Activated CD4-positive, alpha-beta T cell treated with anti-CD3 and anti-CD28 coated beads for 36 hours (primary cell): ENCODE measurements at regions not wholly inside any gene's neighbourhood (a gene's known extent, or its start where the extent isn't known, plus 50 kb on each side); places are given as distances from the start of the nearest gene placed in this dataset.

Source experiments
- ATAC-seq: fragments of 200-7000 bp; cut with Tn5 transposase; one replicate; pipeline ENCODE4 v1.10.0; 2021; ENCODE audit warnings: mild to moderate bottlenecking, moderate library complexity
- CTCF ChIA-PET: fragments of 350-600 bp; sonication (Branson Sonifier 250); formaldehyde crosslinking; loops from one replicate; lab custom pipeline; 2021; ENCODE audit warnings: antibody characterized with exemption; lab: Charles Lee
- POLR2A ChIA-PET: fragments of 350-600 bp; sonication (Branson Sonifier 250); formaldehyde crosslinking; loops from one replicate; lab custom pipeline; 2021; ENCODE audit warnings: antibody characterized with exemption, inconsistent platforms; lab: Charles Lee
- DNase-seq: peaks from one replicate; pipeline ENCODE4 v3.0.0-alpha.2; 2020
- H3K27ac Mint-ChIP-seq: one replicate; pipeline ENCODE4 v1.8.0; 2021; ENCODE audit warnings: mixed read lengths
- H3K27me3 Mint-ChIP-seq: one replicate; pipeline ENCODE4 v1.8.0; 2021; ENCODE audit warnings: mixed read lengths
- H3K36me3 Mint-ChIP-seq: one replicate; pipeline ENCODE4 v1.8.0; 2021; ENCODE audit warnings: low read depth, mixed read lengths
- H3K4me1 Mint-ChIP-seq: one replicate; pipeline ENCODE4 v1.8.0; 2021; ENCODE audit warnings: mixed read lengths
- H3K4me3 Mint-ChIP-seq: one replicate; pipeline ENCODE4 v1.8.0; 2021; ENCODE audit warnings: mild to moderate bottlenecking, moderate library complexity, mixed read lengths
- H3K9me3 Mint-ChIP-seq: one replicate; pipeline ENCODE4 v1.8.0; 2021; ENCODE audit warnings: low read depth, mixed read lengths
- intact Hi-C, 2 experiments: fragments of 100-400 bp; cut with DNase I in 1 of 2; cut with micrococcal nuclease in 1 of 2; formaldehyde crosslinking; loops; one replicate each; pipeline versions ENCODE4 v1.14.2 to v1.15.1; 2022 to 2024; cut with DNase I, micrococcal nuclease

GRCh38 chr5:26470439-26470838, 567.9 kb downstream of the CDH9 start:
- CTCF ChIA-PET: no interaction called here
- no peak for ATAC-seq

GRCh38 chr5:26439121-26439520, 599.3 kb downstream of the CDH9 start:
- no peak for ATAC-seq
- Mint-ChIP-seq H3K4me1 (no peaks in the 10 kb centered on the region), H3K27ac (no peak overlapping the region), H3K9me3 (peaks cover 13% of the 10 kb centered on the region), H3K36me3 (no peaks in the 10 kb centered on the region), H3K4me3 (no peak overlapping the region), H3K27me3 (no peaks in the 10 kb centered on the region)
- POLR2A ChIA-PET: no interaction called here
- DNase-seq: no peak
- CTCF ChIA-PET: no interaction called here
- intact Hi-C loops: no loop called here

More at GRCh38 chr5:26470439-26470838, 567.9 kb downstream of the CDH9 start:
- no peak overlapping the region for H3K27ac Mint-ChIP-seq
- no peak for DNase-seq
- H3K4me1 Mint-ChIP-seq: no peaks in the 10 kb centered on the region
- no peak overlapping the region for H3K4me3 Mint-ChIP-seq
- H3K27me3 Mint-ChIP-seq: no peaks in the 10 kb centered on the region
- intact Hi-C loops: no loop called here
- no peaks in the 10 kb centered on the region for H3K36me3 Mint-ChIP-seq
- H3K9me3 Mint-ChIP-seq: peaks cover 14% of the 10 kb centered on the region
- POLR2A ChIA-PET: interaction anchor here (0.5 kb wide), 1 partner anchor 32 kb away, joined by 4 read pairs; no protein-coding TSS in a partner anchor

GRCh38 chr5:26434688-26435087, 603.7 kb downstream of the CDH9 start:
- POLR2A ChIA-PET: no interaction called here
- no peak overlapping the region for H3K4me3 Mint-ChIP-seq
- CTCF ChIA-PET: no interaction called here
- no peaks in the 10 kb centered on the region for H3K36me3 Mint-ChIP-seq
- H3K9me3 Mint-ChIP-seq: peaks cover 20% of the 10 kb centered on the region
- no peaks in the 10 kb centered on the region for H3K4me1 Mint-ChIP-seq
- H3K27ac Mint-ChIP-seq: no peak overlapping the region
- no peaks in the 10 kb centered on the region for H3K27me3 Mint-ChIP-seq
- ATAC-seq: no peak
- DNase-seq: no peak
- intact Hi-C loops: no loop called here

- intact Hi-C loops: no loop called here
Observed at GRCh38 chr5:26432386-26432785, 606.0 kb downstream of the CDH9 start.

GRCh38 chr5:26430323-26430722, 608.1 kb downstream of the CDH9 start:
- intact Hi-C loops: no loop called here
- ATAC-seq: no peak
- H3K4me1 Mint-ChIP-seq: no peaks in the 10 kb centered on the region
- no peaks in the 10 kb centered on the region for H3K36me3 Mint-ChIP-seq
- POLR2A ChIA-PET: no interaction called here
- CTCF ChIA-PET: no interaction called here
- no peak overlapping the region for H3K27ac Mint-ChIP-seq
- peaks cover 24% of the 10 kb centered on the region for H3K9me3 Mint-ChIP-seq
- no peak for DNase-seq
- no peak overlapping the region for H3K4me3 Mint-ChIP-seq
- no peaks in the 10 kb centered on the region for H3K27me3 Mint-ChIP-seq

More at GRCh38 chr5:26432386-26432785, 606.0 kb downstream of the CDH9 start:
- POLR2A ChIA-PET: no interaction called here
- no peaks in the 10 kb centered on the region for H3K27me3 Mint-ChIP-seq
- H3K36me3 Mint-ChIP-seq: no peaks in the 10 kb centered on the region
- H3K4me3 Mint-ChIP-seq: no peak overlapping the region
- H3K27ac Mint-ChIP-seq: no peak overlapping the region
- CTCF ChIA-PET: no interaction called here
- DNase-seq: no peak
- H3K9me3 Mint-ChIP-seq: peaks cover 22% of the 10 kb centered on the region
- no peak for ATAC-seq
- no peaks in the 10 kb centered on the region for H3K4me1 Mint-ChIP-seq

GRCh38 chr5:26427281-26427680, 611.1 kb downstream of the CDH9 start:
- intact Hi-C loops: no loop called here
- Mint-ChIP-seq H3K27me3 (no peaks in the 10 kb centered on the region), H3K4me3 (no peak overlapping the region), H3K4me1 (no peaks in the 10 kb centered on the region), H3K27ac (no peak overlapping the region), H3K36me3 (no peaks in the 10 kb centered on the region), H3K9me3 (peaks cover 14% of the 10 kb centered on the region)
- DNase-seq (no peak), ATAC-seq (no peak)
- ChIA-PET POLR2A (no interaction called here), CTCF (no interaction called here)

GRCh38 chr5:26419987-26420386, 618.4 kb downstream of the CDH9 start:
- intact Hi-C loops: no loop called here
- ChIA-PET CTCF (no interaction called here), POLR2A (no interaction called here)
- Mint-ChIP-seq H3K27ac (no peak overlapping the region), H3K27me3 (no peaks in the 10 kb centered on the region), H3K36me3 (no peaks in the 10 kb centered on the region), H3K4me1 (no peaks in the 10 kb centered on the region), H3K4me3 (no peak overlapping the region), H3K9me3 (peaks cover 5% of the 10 kb centered on the region)
- DNase-seq (no peak), ATAC-seq (no peak)

- no peak overlapping the region for H3K27ac Mint-ChIP-seq
- peaks cover 2% of the 10 kb centered on the region for H3K9me3 Mint-ChIP-seq
- intact Hi-C loops: no loop called here
- ChIA-PET CTCF (no interaction called here), POLR2A (no interaction called here)
- no peaks in the 10 kb centered on the region for H3K27me3 Mint-ChIP-seq
- H3K4me3 Mint-ChIP-seq: no peak overlapping the region
- no peaks in the 10 kb centered on the region for H3K4me1 Mint-ChIP-seq
- DNase-seq (no peak), ATAC-seq (no peak)
- H3K36me3 Mint-ChIP-seq: no peaks in the 10 kb centered on the region
Observed at GRCh38 chr5:26416911-26417310, 621.5 kb downstream of the CDH9 start.

GRCh38 chr5:26415987-26416779, 622.2 kb downstream of the CDH9 start:
- Mint-ChIP-seq H3K4me3 (no peak overlapping the region), H3K9me3 (peaks cover 7% of the 10 kb centered on the region), H3K27me3 (no peaks in the 10 kb centered on the region), H3K4me1 (no peaks in the 10 kb centered on the region), H3K36me3 (no peaks in the 10 kb centered on the region), H3K27ac (no peak overlapping the region)
- no peak for ATAC-seq
- intact Hi-C loops: no loop called here
- ChIA-PET CTCF (no interaction called here), POLR2A (no interaction called here)
- DNase-seq: no peak

GRCh38 chr5:26390608-26391007, 647.8 kb downstream of the CDH9 start:
- ATAC-seq (no peak), DNase-seq (no peak)
- Mint-ChIP-seq H3K9me3 (peaks cover 30% of the 10 kb centered on the region), H3K27me3 (no peaks in the 10 kb centered on the region), H3K4me1 (no peaks in the 10 kb centered on the region), H3K27ac (no peak overlapping the region), H3K36me3 (no peaks in the 10 kb centered on the region), H3K4me3 (no peak overlapping the region)
- ChIA-PET POLR2A (no interaction called here), CTCF (no interaction called here)
- intact Hi-C loops: no loop called here

- DNase-seq: no peak
- POLR2A ChIA-PET: no interaction called here
- Mint-ChIP-seq H3K9me3 (peaks cover 26% of the 10 kb centered on the region), H3K36me3 (no peaks in the 10 kb centered on the region), H3K4me1 (no peaks in the 10 kb centered on the region), H3K27ac (no peak overlapping the region), H3K4me3 (no peak overlapping the region), H3K27me3 (no peaks in the 10 kb centered on the region)
- no peak for ATAC-seq
- CTCF ChIA-PET: no interaction called here
- intact Hi-C loops: no loop called here
Observed at GRCh38 chr5:26388976-26389375, 649.4 kb downstream of the CDH9 start.

- ChIA-PET CTCF (no interaction called here), POLR2A (no interaction called here)
- Mint-ChIP-seq H3K9me3 (peaks cover 20% of the 10 kb centered on the region), H3K4me3 (no peak overlapping the region), H3K36me3 (no peaks in the 10 kb centered on the region), H3K27ac (no peak overlapping the region), H3K27me3 (no peaks in the 10 kb centered on the region), H3K4me1 (no peaks in the 10 kb centered on the region)
- intact Hi-C loops: no loop called here
- DNase-seq (no peak), ATAC-seq (no peak)
Observed at GRCh38 chr5:26386532-26386931, 651.9 kb downstream of the CDH9 start.
